Bronchial epithelial cell (primary cell): ENCODE measurements at regions not wholly inside any gene's neighbourhood (a gene's known extent, or its start where the extent isn't known, plus 50 kb on each side); places are given as distances from the start of the nearest gene placed in this dataset.

Source experiments
- DNase-seq: peaks from one replicate; pipeline ENCODE4 v3.0.0-alpha.2; 2010; ENCODE audit warnings: low read depth
- FAIRE-seq: peaks from 2 replicates; lab custom pipeline; 2011; peaks lifted over from hg19 to GRCh38; lab: Jason Lieb, UNC
- H3K27me3 ChIP-seq: 2 replicates; pipeline ENCODE4 v1.5.1; 2011; ENCODE audit warnings: low read length; ENCODE audit not compliant: control insufficient read depth, insufficient read depth
- H3K36me3 ChIP-seq: 2 replicates; pipeline ENCODE4 v1.5.1; 2011; ENCODE audit warnings: low read length; ENCODE audit not compliant: control insufficient read depth, insufficient read depth
- H3K4me3 ChIP-seq: 2 replicates; pipeline ENCODE4 v1.5.1; 2011; ENCODE audit warnings: mild to moderate bottlenecking, low read depth, low read length, control low read depth
- TF ChIP-seq, protein P1 (sequence below): IDR thresholded peaks from 2 replicates; pipeline ENCODE4 v1.5.1; 2011; ENCODE audit warnings: mild to moderate bottlenecking, moderate library complexity, low read length, control low read depth, inconsistent platforms; ENCODE audit not compliant: insufficient read depth, severe bottlenecking

GRCh38 chr17:5823219-5823618, 238.9 kb upstream of the NLRP1 start:
- TF ChIP-seq, protein P1, sequence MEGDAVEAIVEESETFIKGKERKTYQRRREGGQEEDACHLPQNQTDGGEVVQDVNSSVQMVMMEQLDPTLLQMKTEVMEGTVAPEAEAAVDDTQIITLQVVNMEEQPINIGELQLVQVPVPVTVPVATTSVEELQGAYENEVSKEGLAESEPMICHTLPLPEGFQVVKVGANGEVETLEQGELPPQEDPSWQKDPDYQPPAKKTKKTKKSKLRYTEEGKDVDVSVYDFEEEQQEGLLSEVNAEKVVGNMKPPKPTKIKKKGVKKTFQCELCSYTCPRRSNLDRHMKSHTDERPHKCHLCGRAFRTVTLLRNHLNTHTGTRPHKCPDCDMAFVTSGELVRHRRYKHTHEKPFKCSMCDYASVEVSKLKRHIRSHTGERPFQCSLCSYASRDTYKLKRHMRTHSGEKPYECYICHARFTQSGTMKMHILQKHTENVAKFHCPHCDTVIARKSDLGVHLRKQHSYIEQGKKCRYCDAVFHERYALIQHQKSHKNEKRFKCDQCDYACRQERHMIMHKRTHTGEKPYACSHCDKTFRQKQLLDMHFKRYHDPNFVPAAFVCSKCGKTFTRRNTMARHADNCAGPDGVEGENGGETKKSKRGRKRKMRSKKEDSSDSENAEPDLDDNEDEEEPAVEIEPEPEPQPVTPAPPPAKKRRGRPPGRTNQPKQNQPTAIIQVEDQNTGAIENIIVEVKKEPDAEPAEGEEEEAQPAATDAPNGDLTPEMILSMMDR = no peak
- FAIRE-seq (no peak), DNase-seq (peak; percentile 28)
- Histone ChIP-seq H3K36me3 (no peaks in the 10 kb centered on the region), H3K27me3 (no peaks in the 10 kb centered on the region), H3K4me3 (no peak overlapping the region)

- TF ChIP-seq, protein P1 = no peak
- FAIRE-seq = no peak
- no peaks in the 10 kb centered on the region for H3K36me3 ChIP-seq
- no peaks in the 10 kb centered on the region for H3K27me3 ChIP-seq
- DNase-seq = peak; percentile 50
- no peak overlapping the region for H3K4me3 ChIP-seq
These were observed 241.5 kb upstream of the NLRP1 start for GRCh38 chr17:5825717-5826330.

DNA sequence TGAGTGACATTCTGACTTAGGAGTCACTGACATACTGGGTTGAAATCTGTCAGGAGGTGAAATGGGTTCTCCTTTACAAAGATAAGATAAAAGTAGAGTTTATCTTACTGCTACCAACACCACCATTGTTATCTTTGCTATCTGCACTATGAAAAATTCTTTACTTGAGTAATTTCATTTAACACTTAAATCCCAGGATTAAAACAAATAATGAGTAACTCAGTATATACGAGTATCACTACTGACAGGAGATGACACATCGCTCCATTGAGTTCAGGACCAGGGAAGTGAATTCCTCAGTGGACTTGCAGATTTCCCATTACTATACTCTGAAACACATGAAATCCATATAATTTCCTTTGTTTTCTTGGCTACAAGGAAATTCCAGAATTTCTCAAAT, 242.1 kb upstream of the NLRP1 start:
- FAIRE-seq (no peak), DNase-seq (peak; percentile 92)
- TF ChIP-seq, protein P1 = no peak
- H3K27me3 ChIP-seq = no peaks in the 10 kb centered on the region
- no peaks in the 10 kb centered on the region for H3K36me3 ChIP-seq
- H3K4me3 ChIP-seq = no peak overlapping the region

- no peak for DNase-seq
- TF ChIP-seq, protein P1 = no peak
- no peak overlapping the region for H3K4me3 ChIP-seq
- no peaks in the 10 kb centered on the region for H3K36me3 ChIP-seq
- no peak for FAIRE-seq
- no peaks in the 10 kb centered on the region for H3K27me3 ChIP-seq
These were observed 239.3 kb upstream of the WSCD1 start for GRCh38 chr17:5830921-5831320.

DNA sequence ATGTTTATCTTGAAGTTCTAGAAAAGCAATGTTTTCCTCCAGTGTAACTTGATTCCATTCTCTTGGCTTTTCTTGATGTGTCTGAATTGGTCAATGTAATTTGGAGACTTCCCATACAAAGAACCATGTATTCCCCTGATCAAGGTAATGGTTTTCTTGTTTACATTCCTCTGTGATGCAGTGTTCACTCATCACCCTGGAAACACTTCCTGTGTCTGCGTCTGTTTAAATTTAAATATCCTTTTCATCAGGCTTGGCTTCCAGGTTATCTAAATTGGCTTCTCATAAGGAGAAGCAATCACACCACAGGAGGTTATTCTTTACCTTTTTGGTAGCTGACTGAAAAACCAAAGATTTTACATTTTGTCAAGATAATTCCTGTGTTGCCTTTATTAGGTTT, 237.3 kb upstream of the WSCD1 start:
- Histone ChIP-seq H3K27me3 (no peaks in the 10 kb centered on the region), H3K4me3 (no peak overlapping the region), H3K36me3 (no peaks in the 10 kb centered on the region)
- no peak for FAIRE-seq
- DNase-seq = peak; percentile 94
- TF ChIP-seq, protein P1 = no peak

GRCh38 chr17:5837055-5837491, 233.1 kb upstream of the WSCD1 start:
- FAIRE-seq (peak; percentile 85), DNase-seq (peak; percentile 99)
- TF ChIP-seq, protein P1 = no peak
- Histone ChIP-seq H3K36me3 (no peaks in the 10 kb centered on the region), H3K4me3 (no peak overlapping the region), H3K27me3 (no peaks in the 10 kb centered on the region)
